Stomach (tissue), 8 donors: ENCODE measurements at regions not wholly inside any gene's neighbourhood (a gene's known extent, or its start where the extent isn't known, plus 50 kb on each side); places are given as distances from the start of the nearest gene placed in this dataset.

Experiments
- DNase-seq, 2 donors: peaks; one replicate each; pipeline versions ENCODE4 v3.0.0 to v3.0.0-alpha.2; 2013 to 2019
- H3K27ac ChIP-seq, 5 donors: fragments of 200-600 bp in 4 of 5; sonication (generic) in 4 of 5; one replicate each; pipeline ENCODE4 v1.5.1; 2013 to 2019; ENCODE audit warnings: mild to moderate bottlenecking in 1 of 5, moderate library complexity in 1 of 5
- H3K27me3 ChIP-seq, 3 donors: fragments of 200-600 bp; sonication (generic); one replicate each; pipeline ENCODE4 v1.5.1; 2017 to 2019; ENCODE audit warnings: mixed run types in 1 of 3
- H3K36me3 ChIP-seq, 4 donors: fragments of 200-600 bp; sonication (generic); 1 replicate in 3 of 4; 2 replicates in 1 of 4; pipeline ENCODE4 v1.5.1; 2016 to 2019
- H3K4me1 ChIP-seq, 4 donors: fragments of 200-600 bp; sonication (generic); one replicate each; pipeline ENCODE4 v1.5.1; 2016 to 2019
- H3K4me3 ChIP-seq, 4 donors: fragments of 200-600 bp; sonication (generic) in 3 of 4; one replicate each; pipeline ENCODE4 v1.5.1; 2016 to 2019; ENCODE audit warnings: mild to moderate bottlenecking in 1 of 4
- H3K9me3 ChIP-seq, 4 donors: fragments of 200-600 bp; sonication (generic); one replicate each; pipeline ENCODE4 v1.5.1; 2016 to 2019
- EP300 ChIP-seq: sonication (generic); formaldehyde crosslinking; IDR thresholded peaks from one replicate; pipeline ENCODE4 v1.6.1; 2017; ENCODE audit warnings: antibody characterized with exemption
- POLR2A ChIP-seq, 4 donors: fragments of 450-650 bp; IDR thresholded peaks; one replicate each; pipeline ENCODE4 v1.6.1; 2016; ENCODE audit warnings: antibody characterized with exemption in 4 of 4, control low read depth in 2 of 4, mild to moderate bottlenecking in 1 of 4, moderate library complexity in 1 of 4
- POLR2AphosphoS5 ChIP-seq, 3 donors: sonication (generic); formaldehyde crosslinking; IDR thresholded peaks; one replicate each; pipeline ENCODE4 v1.6.1; 2016; ENCODE audit warnings: antibody characterized with exemption in 3 of 3
- WGBS, 5 donors: extraction: QIAGEN DNeasy Blood & Tissue Kit in 3 of 5; methylation state at CpG; one replicate each; pipeline versions ENCODE4 v1.1.5 to v1.1.7; 2013 to 2018; 5-methylcytosine and 5-hydroxymethylcytosine counted together
- intact Hi-C: fragments of 100-400 bp; cut with DNase I; formaldehyde crosslinking; loops from one replicate; pipeline ENCODE4 v1.15.1; 2023; ENCODE audit warnings: low total_unique reads
- TF ChIP-seq, protein P1 (sequence below), 7 experiments: fragments of 450-650 bp in 4 of 7; fragments of 200-600 bp in 3 of 7; sonication (generic) in 3 of 7; IDR thresholded peaks; one replicate each; pipeline ENCODE4 v1.5.1; 2016 to 2019; ENCODE audit warnings: antibody characterized with exemption in 7 of 7, control low read depth in 2 of 7, mild to moderate bottlenecking in 1 of 7
- donor health status: healthy with polysubstance abuse.
- donor health status: Bipolar disorder and iron deficiency.
- donor health status: healthy.

DNA sequence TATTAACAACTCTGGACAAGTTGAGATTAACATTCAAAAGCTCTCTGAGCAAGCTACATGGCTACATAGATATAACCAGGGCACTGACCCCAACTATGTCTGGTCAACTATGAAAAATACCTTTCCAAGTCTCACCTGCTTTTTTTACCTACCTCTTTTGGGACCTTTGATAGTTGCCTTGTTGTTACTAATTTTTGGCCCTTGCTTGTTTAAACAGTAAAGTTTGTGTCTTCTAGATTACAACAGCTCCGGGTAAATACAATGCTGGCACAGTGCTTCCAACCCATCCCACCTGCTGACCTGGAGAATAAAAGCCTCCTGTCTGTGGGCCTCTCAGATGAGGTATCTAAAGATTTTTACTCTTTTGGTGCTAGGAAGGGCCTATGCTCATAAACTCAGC lies 1036.6 kb downstream of the NAALADL2 start:
- no peak for TF ChIP-seq POLR2AphosphoS5 (IDR thresholded peaks at IDR 0.05)
- TF ChIP-seq, protein P1, sequence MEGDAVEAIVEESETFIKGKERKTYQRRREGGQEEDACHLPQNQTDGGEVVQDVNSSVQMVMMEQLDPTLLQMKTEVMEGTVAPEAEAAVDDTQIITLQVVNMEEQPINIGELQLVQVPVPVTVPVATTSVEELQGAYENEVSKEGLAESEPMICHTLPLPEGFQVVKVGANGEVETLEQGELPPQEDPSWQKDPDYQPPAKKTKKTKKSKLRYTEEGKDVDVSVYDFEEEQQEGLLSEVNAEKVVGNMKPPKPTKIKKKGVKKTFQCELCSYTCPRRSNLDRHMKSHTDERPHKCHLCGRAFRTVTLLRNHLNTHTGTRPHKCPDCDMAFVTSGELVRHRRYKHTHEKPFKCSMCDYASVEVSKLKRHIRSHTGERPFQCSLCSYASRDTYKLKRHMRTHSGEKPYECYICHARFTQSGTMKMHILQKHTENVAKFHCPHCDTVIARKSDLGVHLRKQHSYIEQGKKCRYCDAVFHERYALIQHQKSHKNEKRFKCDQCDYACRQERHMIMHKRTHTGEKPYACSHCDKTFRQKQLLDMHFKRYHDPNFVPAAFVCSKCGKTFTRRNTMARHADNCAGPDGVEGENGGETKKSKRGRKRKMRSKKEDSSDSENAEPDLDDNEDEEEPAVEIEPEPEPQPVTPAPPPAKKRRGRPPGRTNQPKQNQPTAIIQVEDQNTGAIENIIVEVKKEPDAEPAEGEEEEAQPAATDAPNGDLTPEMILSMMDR (IDR thresholded peaks at IDR 0.05): no peak
- no peak for TF ChIP-seq POLR2A (IDR thresholded peaks at IDR 0.05)
- TF ChIP-seq EP300: no peak
- 33 to 72% (median 49%) methylated on average over 1 of the region's 1 CpG for WGBS, 5 donors

DNA sequence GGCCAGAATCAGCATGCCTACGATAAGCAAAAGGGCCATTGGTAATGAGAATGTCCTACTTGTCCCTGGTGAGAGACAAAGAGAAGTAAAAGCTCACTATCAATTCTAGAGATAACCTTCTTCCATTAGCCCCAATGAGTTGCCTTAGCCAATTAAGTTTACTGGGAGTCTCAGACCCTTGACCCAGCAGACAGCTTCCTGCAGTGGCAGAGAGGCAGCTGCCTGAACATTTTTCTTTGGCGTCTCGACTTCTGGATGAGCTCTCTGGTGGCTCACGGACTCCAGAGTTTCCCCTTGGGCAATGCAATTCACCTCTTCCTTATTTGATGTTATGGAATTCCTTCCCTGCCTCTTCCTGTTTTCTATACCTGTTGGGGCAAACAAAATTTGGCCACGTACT lies 1034.4 kb downstream of the NAALADL2 start:
- Histone ChIP-seq H3K9me3 (no peaks in the 10 kb centered on the region), H3K4me3 (no peak overlapping the region), H3K4me1 (no peaks in the 10 kb centered on the region), H3K27ac (no peak overlapping the region), H3K36me3 (no peaks in the 10 kb centered on the region), H3K27me3 (no peaks in the 10 kb centered on the region)
- WGBS, 5 donors: 76 to 82% (median 78%) methylated on average over 5 of the region's 5 CpGs
- intact Hi-C loops: no loop called here
- TF ChIP-seq, protein P1 (IDR thresholded peaks at IDR 0.05): no peak
- TF ChIP-seq POLR2A (IDR thresholded peaks at IDR 0.05): no peak
- TF ChIP-seq POLR2AphosphoS5 (IDR thresholded peaks at IDR 0.05): no peak
- TF ChIP-seq EP300: no peak
- DNase-seq: no peak

More for the DNA sequence above, 1036.6 kb downstream of the NAALADL2 start:
- Histone ChIP-seq H3K27me3 (no peaks in the 10 kb centered on the region), H3K4me3 (no peak overlapping the region), H3K9me3 (no peaks in the 10 kb centered on the region), H3K27ac (no peak overlapping the region), H3K4me1 (no peaks in the 10 kb centered on the region), H3K36me3 (no peaks in the 10 kb centered on the region)
- intact Hi-C loops: no loop called here
- no peak for DNase-seq

DNA sequence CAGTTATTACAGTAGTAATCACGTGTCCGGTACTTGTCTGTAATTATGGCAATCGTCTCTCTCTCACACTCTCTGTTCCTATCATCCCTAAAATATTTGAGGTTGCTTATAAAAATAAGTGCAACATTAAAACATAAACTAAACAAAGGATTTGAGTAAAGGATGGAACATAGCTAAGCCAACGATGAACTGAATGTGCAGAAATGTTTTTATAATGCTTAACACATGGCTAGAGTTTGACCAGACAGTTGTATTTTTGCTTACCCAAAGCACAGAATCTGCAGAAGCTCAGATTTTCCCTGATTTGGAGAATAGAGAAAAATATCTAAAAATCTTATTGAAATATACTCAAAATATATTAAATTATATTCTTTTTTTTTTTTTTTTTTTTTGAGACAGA lies 1030.9 kb downstream of the NAALADL2 start:
- intact Hi-C loops: no loop called here
- Histone ChIP-seq H3K4me3 (no peak overlapping the region), H3K27ac (no peak overlapping the region), H3K36me3 (no peaks in the 10 kb centered on the region), H3K9me3 (no peaks in the 10 kb centered on the region), H3K4me1 (no peaks in the 10 kb centered on the region), H3K27me3 (no peaks in the 10 kb centered on the region)
- TF ChIP-seq EP300 (no peak), POLR2A (IDR thresholded peaks at IDR 0.05) (no peak), POLR2AphosphoS5 (IDR thresholded peaks at IDR 0.05) (no peak)
- TF ChIP-seq, protein P1 (IDR thresholded peaks at IDR 0.05): no peak
- 51 to 85% (median 79%) methylated on average over 4 of the region's 4 CpGs for WGBS, 5 donors
- DNase-seq: no peak

DNA sequence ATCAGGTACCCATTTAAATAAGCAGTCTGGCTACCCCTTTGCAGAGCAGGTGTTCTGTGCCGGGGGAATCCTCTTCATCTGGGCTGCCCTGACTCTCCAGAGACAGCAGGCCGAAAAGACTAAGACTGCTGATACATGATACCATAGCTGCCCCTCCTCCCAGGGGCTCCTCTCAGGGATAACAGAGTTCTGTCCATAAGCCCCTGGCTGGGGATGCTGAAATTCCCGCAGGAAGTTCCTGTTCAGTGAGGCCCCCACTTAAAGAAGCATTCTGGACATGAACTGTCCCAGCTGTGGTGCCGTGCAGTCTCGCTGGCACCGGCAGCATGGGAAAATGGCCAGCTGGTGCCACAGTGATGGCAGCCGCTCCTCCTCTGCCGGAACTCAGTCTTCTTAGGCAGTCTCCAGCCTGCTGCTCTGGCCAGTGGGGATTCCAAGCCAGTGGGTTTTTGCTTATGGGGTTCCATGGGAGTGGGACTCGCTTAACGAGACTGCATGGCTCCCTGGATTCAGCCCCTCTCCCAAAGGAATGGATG lies 1026.2 kb downstream of the NAALADL2 start:
- Histone ChIP-seq H3K4me3 (no peak overlapping the region), H3K9me3 (peaks cover 0 to 4% (median 2%) of the 10 kb centered on the region in 4 donors), H3K27me3 (no peaks in the 10 kb centered on the region), H3K4me1 (no peaks in the 10 kb centered on the region), H3K36me3 (no peaks in the 10 kb centered on the region), H3K27ac (no peak overlapping the region)
- intact Hi-C loops: no loop called here
- WGBS, 5 donors: 75 to 91% (median 85%) methylated on average over 5 to 10 of the region's 10 CpGs
- DNase-seq: no peak
- TF ChIP-seq EP300 (no peak), POLR2AphosphoS5 (IDR thresholded peaks at IDR 0.05) (no peak), POLR2A (IDR thresholded peaks at IDR 0.05) (no peak)
- TF ChIP-seq, protein P1 (IDR thresholded peaks at IDR 0.05): no peak
